Esophagus squamous epithelium (tissue), 4 donors: ENCODE measurements at regions not wholly inside any gene's neighbourhood (a gene's known extent, or its start where the extent isn't known, plus 50 kb on each side); places are given as distances from the start of the nearest gene placed in this dataset.

Source experiments
- POLR2A ChIP-seq, 4 donors: fragments of 450-650 bp; IDR thresholded peaks; one replicate each; pipeline ENCODE4 v1.6.1; 2017; ENCODE audit warnings: antibody characterized with exemption in 4 of 4, mild to moderate bottlenecking in 4 of 4, moderate library complexity in 3 of 4
- TF ChIP-seq, protein P1 (sequence below), 6 experiments: fragments of 450-650 bp in 4 of 6; fragments of 200-600 bp in 2 of 6; sonication (generic) in 2 of 6; IDR thresholded peaks; one replicate each; pipeline ENCODE4 v1.5.1; 2016 to 2019; ENCODE audit warnings: antibody characterized with exemption in 6 of 6, mild to moderate bottlenecking in 4 of 6, moderate library complexity in 4 of 6

GRCh38 chr12:29943683-29944082, 159.9 kb upstream of the TMTC1 start:
- TF ChIP-seq, protein P1, sequence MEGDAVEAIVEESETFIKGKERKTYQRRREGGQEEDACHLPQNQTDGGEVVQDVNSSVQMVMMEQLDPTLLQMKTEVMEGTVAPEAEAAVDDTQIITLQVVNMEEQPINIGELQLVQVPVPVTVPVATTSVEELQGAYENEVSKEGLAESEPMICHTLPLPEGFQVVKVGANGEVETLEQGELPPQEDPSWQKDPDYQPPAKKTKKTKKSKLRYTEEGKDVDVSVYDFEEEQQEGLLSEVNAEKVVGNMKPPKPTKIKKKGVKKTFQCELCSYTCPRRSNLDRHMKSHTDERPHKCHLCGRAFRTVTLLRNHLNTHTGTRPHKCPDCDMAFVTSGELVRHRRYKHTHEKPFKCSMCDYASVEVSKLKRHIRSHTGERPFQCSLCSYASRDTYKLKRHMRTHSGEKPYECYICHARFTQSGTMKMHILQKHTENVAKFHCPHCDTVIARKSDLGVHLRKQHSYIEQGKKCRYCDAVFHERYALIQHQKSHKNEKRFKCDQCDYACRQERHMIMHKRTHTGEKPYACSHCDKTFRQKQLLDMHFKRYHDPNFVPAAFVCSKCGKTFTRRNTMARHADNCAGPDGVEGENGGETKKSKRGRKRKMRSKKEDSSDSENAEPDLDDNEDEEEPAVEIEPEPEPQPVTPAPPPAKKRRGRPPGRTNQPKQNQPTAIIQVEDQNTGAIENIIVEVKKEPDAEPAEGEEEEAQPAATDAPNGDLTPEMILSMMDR (IDR thresholded peaks at IDR 0.05), result no peak
- no peak for TF ChIP-seq POLR2A (IDR thresholded peaks at IDR 0.05)
